ENCODE measurements at regions not wholly inside any gene's neighbourhood (a gene's known extent, or its start where the extent isn't known, plus 50 kb on each side); places are given as distances from the start of the nearest gene placed in this dataset.
"Not testable (repeated sequence)": the region's sequence is repeated elsewhere in the genome, so short reads cannot be mapped to it uniquely, and the experiment has no call there.

GRCh38 chr14:25308244-25308643 lies 258.3 kb upstream of the STXBP6 start:
- no peaks in the 10 kb centered on the region for H3K27me3 ChIP-seq (ENCODE audit: insufficient read depth in 3 of 3, low read length in 2 of 3)
- no peak for DNase-seq
- WGBS, 3 donors: 45 to 71% (median 47%) methylated on average over 3 of the region's 3 CpGs
- no peak for TF ChIP-seq CTCF (IDR thresholded peaks at IDR 0.05)
- no peak for ATAC-seq
- intact Hi-C loops (cut with DNase I): no loop called here
- no peaks in the 10 kb centered on the region for H3K4me1 ChIP-seq
- H3K4me3 ChIP-seq: no peak overlapping the region
- no peak overlapping the region for H3K27ac ChIP-seq
- H3K36me3 ChIP-seq (ENCODE audit: insufficient read depth in 1 of 2, low read depth in 1 of 2): no peaks in the 10 kb centered on the region
- no peaks in the 10 kb centered on the region for H3K9me3 ChIP-seq

- no peak for TF ChIP-seq CTCF (IDR thresholded peaks at IDR 0.05)
- Histone ChIP-seq H3K4me3 (no peak overlapping the region), H3K27ac (no peak overlapping the region), H3K27me3 (ENCODE audit: insufficient read depth in 3 of 3, low read length in 2 of 3) (peaks cover 0 to 3% (median 0%) of the 10 kb centered on the region in 3 donors), H3K36me3 (ENCODE audit: insufficient read depth in 1 of 2, low read depth in 1 of 2) (no peaks in the 10 kb centered on the region), H3K9me3 (no peaks in the 10 kb centered on the region), H3K4me1 (no peaks in the 10 kb centered on the region)
- no peak for DNase-seq
- intact Hi-C loops (cut with DNase I): no loop called here
- no peak for ATAC-seq
- 74 to 78% (median 76%) methylated on average over 2 of the region's 2 CpGs for WGBS, 3 donors
Measured at GRCh38 chr14:25303934-25304333, 254.0 kb upstream of the STXBP6 start.

- ATAC-seq (no peak), DNase-seq (no peak)
- Histone ChIP-seq H3K4me3 (no peak overlapping the region), H3K9me3 (no peaks in the 10 kb centered on the region), H3K27ac (no peak overlapping the region), H3K27me3 (ENCODE audit: insufficient read depth in 3 of 3, low read length in 2 of 3) (peaks cover 0 to 3% (median 0%) of the 10 kb centered on the region in 3 donors), H3K36me3 (ENCODE audit: insufficient read depth in 1 of 2, low read depth in 1 of 2) (no peaks in the 10 kb centered on the region), H3K4me1 (no peaks in the 10 kb centered on the region)
- intact Hi-C loops (cut with DNase I): no loop called here
- TF ChIP-seq CTCF (IDR thresholded peaks at IDR 0.05): no peak
Measured at GRCh38 chr14:25298238-25298637, 248.3 kb upstream of the STXBP6 start.

- H3K36me3 ChIP-seq (ENCODE audit: insufficient read depth in 1 of 2, low read depth in 1 of 2): not testable (repeated sequence)
- WGBS, 3 donors: 53 to 73% (median 57%) methylated on average over 1 of the region's 1 CpG
Measured at GRCh38 chr14:25290154-25290553, 240.2 kb upstream of the STXBP6 start.

GRCh38 chr14:25274529-25274928 lies 224.6 kb upstream of the STXBP6 start:
- 69 to 93% (median 73%) methylated on average over 2 of the region's 2 CpGs for WGBS, 3 donors
- Histone ChIP-seq H3K4me1 (no peaks in the 10 kb centered on the region), H3K9me3 (peaks cover 5% of the 10 kb centered on the region), H3K36me3 (ENCODE audit: insufficient read depth in 1 of 2, low read depth in 1 of 2) (no peaks in the 10 kb centered on the region), H3K27ac (no peak overlapping the region), H3K4me3 (no peak overlapping the region), H3K27me3 (ENCODE audit: insufficient read depth in 3 of 3, low read length in 2 of 3) (no peaks in the 10 kb centered on the region)
- ATAC-seq (no peak), DNase-seq (no peak)
- intact Hi-C loops (cut with DNase I): no loop called here
- TF ChIP-seq CTCF (IDR thresholded peaks at IDR 0.05): no peak

More at GRCh38 chr14:25290154-25290553, 240.2 kb upstream of the STXBP6 start:
- DNase-seq; H3K27ac ChIP-seq; H3K4me3 ChIP-seq; H3K9me3 ChIP-seq; ATAC-seq; intact Hi-C loops (cut with DNase I); H3K4me1 ChIP-seq; H3K27me3 ChIP-seq (ENCODE audit: insufficient read depth in 3 of 3, low read length in 2 of 3): not testable (repeated sequence)
